Ectodermal cell (in vitro differentiated cells): ENCODE measurements at regions not wholly inside any gene's neighbourhood (a gene's known extent, or its start where the extent isn't known, plus 50 kb on each side); places are given as distances from the start of the nearest gene placed in this dataset.

Experiments
- H3K27ac ChIP-seq: 2 replicates; pipeline ENCODE4 v1.7.0; 2013; ENCODE audit warnings: mild to moderate bottlenecking, low read depth, low read length; ENCODE audit not compliant: insufficient read depth, poor library complexity, severe bottlenecking
- H3K27me3 ChIP-seq: 2 replicates; pipeline ENCODE4 v1.7.0; 2013; ENCODE audit warnings: mild to moderate bottlenecking, low read length; ENCODE audit not compliant: insufficient read depth, control insufficient read depth, poor library complexity, severe bottlenecking
- H3K36me3 ChIP-seq: one replicate; pipeline ENCODE4 v1.7.0; 2013; ENCODE audit warnings: low read length; ENCODE audit not compliant: control insufficient read depth, insufficient read depth
- H3K4me1 ChIP-seq: one replicate; pipeline ENCODE4 v1.7.0; 2013; ENCODE audit warnings: low read length; ENCODE audit not compliant: control insufficient read depth, insufficient read depth
- H3K4me3 ChIP-seq: 2 replicates; pipeline ENCODE4 v1.7.0; 2013; ENCODE audit warnings: low read depth, low read length, control low read depth; ENCODE audit not compliant: insufficient read depth
- H3K9me3 ChIP-seq: 2 replicates; pipeline ENCODE4 v1.7.0; 2013; ENCODE audit warnings: mild to moderate bottlenecking, low read length, moderate library complexity; ENCODE audit not compliant: control insufficient read depth
- WGBS, 2 experiments: methylation state at CpG; one replicate each; pipeline ENCODE4 v1.1.7; 2013; ENCODE audit warnings: missing lambda C conversion rate in 2 of 2; 5-methylcytosine and 5-hydroxymethylcytosine counted together

GRCh38 chr14:104433401-104434213 is 146.0 kb upstream of the C14orf180 start:
- H3K4me3 ChIP-seq, result no peak overlapping the region
- peaks cover 22% of the 10 kb centered on the region for H3K4me1 ChIP-seq
- H3K27ac ChIP-seq, result no peak overlapping the region
- WGBS, 2 experiments, result 91 to 93% methylated on average over 29 of the region's 29 CpGs
- H3K36me3 ChIP-seq, result no peaks in the 10 kb centered on the region
- no peaks in the 10 kb centered on the region for H3K9me3 ChIP-seq
- no peaks in the 10 kb centered on the region for H3K27me3 ChIP-seq

- 83 to 86% methylated on average over 13 of the region's 13 CpGs for WGBS, 2 experiments
These were observed 145.1 kb upstream of the C14orf180 start for GRCh38 chr14:104434214-104435076.

GRCh38 chr14:104435147-104436046 is 144.2 kb upstream of the C14orf180 start:
- H3K4me1 ChIP-seq, result peaks cover 22% of the 10 kb centered on the region
- H3K4me3 ChIP-seq, result no peak overlapping the region
- no peaks in the 10 kb centered on the region for H3K36me3 ChIP-seq
- H3K9me3 ChIP-seq, result no peaks in the 10 kb centered on the region
- 95% methylated on average over 20 of the region's 20 CpGs for whole genome bisulfite sequencing, 2 experiments
- H3K27ac ChIP-seq, result no peak overlapping the region
- no peaks in the 10 kb centered on the region for H3K27me3 ChIP-seq

More at GRCh38 chr14:104434214-104435076, 145.1 kb upstream of the C14orf180 start:
- no peaks in the 10 kb centered on the region for H3K36me3 ChIP-seq
- H3K4me3 ChIP-seq, result no peak overlapping the region
- H3K9me3 ChIP-seq, result no peaks in the 10 kb centered on the region
- peaks cover 22% of the 10 kb centered on the region for H3K4me1 ChIP-seq
- H3K27ac ChIP-seq, result no peak overlapping the region
- no peaks in the 10 kb centered on the region for H3K27me3 ChIP-seq

GRCh38 chr14:104436047-104436591 is 143.4 kb upstream of the C14orf180 start:
- no peak overlapping the region for H3K27ac ChIP-seq
- H3K36me3 ChIP-seq, result no peaks in the 10 kb centered on the region
- H3K9me3 ChIP-seq, result no peaks in the 10 kb centered on the region
- 71 to 74% methylated on average over 20 of the region's 20 CpGs for WGBS, 2 experiments
- no peaks in the 10 kb centered on the region for H3K27me3 ChIP-seq
- peaks cover 22% of the 10 kb centered on the region for H3K4me1 ChIP-seq
- no peak overlapping the region for H3K4me3 ChIP-seq

- H3K9me3 ChIP-seq, result no peaks in the 10 kb centered on the region
- WGBS, 2 experiments, result 80 to 81% methylated on average over 15 of the region's 15 CpGs
- H3K27me3 ChIP-seq, result no peaks in the 10 kb centered on the region
- no peak overlapping the region for H3K4me3 ChIP-seq
- H3K36me3 ChIP-seq, result no peaks in the 10 kb centered on the region
- no peak overlapping the region for H3K27ac ChIP-seq
- H3K4me1 ChIP-seq, result peaks cover 25% of the 10 kb centered on the region
These were observed 142.5 kb upstream of the C14orf180 start for GRCh38 chr14:104436741-104437701.

- H3K4me1 ChIP-seq, result peaks cover 31% of the 10 kb centered on the region
- no peak overlapping the region for H3K4me3 ChIP-seq
- H3K9me3 ChIP-seq, result no peaks in the 10 kb centered on the region
- no peak overlapping the region for H3K27ac ChIP-seq
- WGBS, 2 experiments, result 79 to 80% methylated on average over 6 of the region's 6 CpGs
- no peaks in the 10 kb centered on the region for H3K36me3 ChIP-seq
- H3K27me3 ChIP-seq, result no peaks in the 10 kb centered on the region
These were observed 141.9 kb upstream of the C14orf180 start for GRCh38 chr14:104437703-104438102.

GRCh38 chr14:104438166-104438887 is 141.2 kb upstream of the C14orf180 start:
- Histone ChIP-seq H3K9me3 (no peaks in the 10 kb centered on the region), H3K4me3 (no peak overlapping the region), H3K36me3 (no peaks in the 10 kb centered on the region), H3K27ac (no peak overlapping the region), H3K4me1 (peaks cover 36% of the 10 kb centered on the region), H3K27me3 (no peaks in the 10 kb centered on the region)
- 91 to 92% methylated on average over 18 of the region's 18 CpGs for WGBS, 2 experiments

GRCh38 chr14:104439625-104440024 is 139.9 kb upstream of the C14orf180 start:
- 91 to 93% methylated on average over 9 of the region's 9 CpGs for WGBS, 2 experiments

More at GRCh38 chr14:104439625-104440024, 139.9 kb upstream of the C14orf180 start:
- peaks cover 38% of the 10 kb centered on the region for H3K4me1 ChIP-seq
- H3K27me3 ChIP-seq, result no peaks in the 10 kb centered on the region
- no peaks in the 10 kb centered on the region for H3K9me3 ChIP-seq
- H3K4me3 ChIP-seq, result no peak overlapping the region
- H3K36me3 ChIP-seq, result no peaks in the 10 kb centered on the region
- no peak overlapping the region for H3K27ac ChIP-seq
